ENCODE measurements at regions not wholly inside any gene's neighbourhood (a gene's known extent, or its start where the extent isn't known, plus 50 kb on each side); places are given as distances from the start of the nearest gene placed in this dataset.
A peak's percentile ranks its signal among the peaks of the same experiment; 100 is the strongest.
"Not testable (repeated sequence)": the region's sequence is repeated elsewhere in the genome, so short reads cannot be mapped to it uniquely, and the experiment has no call there.

DNA sequence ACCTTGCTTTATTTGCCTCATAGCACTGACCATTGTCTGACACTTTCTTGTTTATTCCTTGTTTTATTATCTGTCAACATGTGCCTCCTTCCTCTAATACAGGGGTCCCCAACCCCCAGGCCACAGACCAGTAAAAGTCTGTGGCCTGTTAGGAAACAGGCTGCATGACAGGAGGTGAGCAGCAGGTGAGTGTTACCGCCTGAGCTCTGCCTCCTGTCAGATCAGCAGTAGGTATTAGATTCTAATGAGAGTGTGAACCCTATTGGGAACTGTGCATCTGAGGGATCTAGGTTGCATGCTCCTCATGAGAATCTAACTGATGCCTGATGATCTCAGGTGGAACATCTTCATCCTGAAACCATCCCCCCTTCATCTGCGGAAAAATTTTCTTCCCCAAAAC is 228.0 kb downstream of the HINT1 start:
- DNase-seq = no peak

DNA sequence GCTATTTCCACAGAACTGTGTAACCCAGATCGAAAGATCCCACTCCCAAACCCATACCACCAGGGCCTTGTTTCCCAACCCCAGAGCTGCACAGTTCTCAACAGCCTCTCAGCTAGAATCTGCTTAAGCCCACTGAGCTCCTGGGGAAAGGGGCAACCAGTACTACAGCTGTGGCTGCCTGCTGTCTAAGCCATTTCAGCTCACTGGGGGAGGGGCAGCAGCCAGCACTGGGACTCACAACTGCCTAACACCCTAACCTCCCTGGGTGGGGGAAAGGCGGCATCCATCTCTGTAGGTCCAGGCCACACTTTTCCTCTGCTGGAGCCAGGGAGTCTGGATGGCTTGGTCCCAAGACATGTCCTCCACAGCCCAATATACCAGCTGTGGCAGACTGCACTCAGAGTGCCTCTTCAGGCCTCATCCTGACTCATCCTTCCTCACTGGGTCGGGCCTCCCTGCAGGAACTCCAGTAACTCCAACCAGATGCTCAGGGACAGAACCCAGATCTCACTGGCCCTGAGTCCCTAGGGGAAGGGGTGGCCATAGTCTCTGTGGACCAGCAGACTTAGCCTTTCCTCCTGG is 241.4 kb downstream of the HINT1 start:
- DNase-seq = no peak

DNA sequence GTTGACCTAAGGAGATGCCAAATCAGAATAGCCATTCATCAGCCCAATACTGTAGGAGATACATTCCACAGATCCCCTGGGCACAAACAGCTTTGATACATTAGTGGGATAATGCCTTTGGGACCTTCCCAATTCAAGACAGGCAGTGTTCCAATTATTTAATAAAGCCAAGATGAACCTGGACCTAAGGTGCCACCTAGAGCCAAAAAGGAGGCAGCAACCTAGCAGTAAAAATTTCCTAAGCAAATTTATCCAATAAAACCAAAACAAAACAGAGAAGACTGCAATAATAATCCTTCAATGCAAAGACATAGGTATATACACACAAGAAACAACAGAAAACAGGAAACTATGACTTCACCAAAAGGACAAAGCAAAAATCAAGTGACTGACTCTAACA is 253.0 kb downstream of the HINT1 start:
- no peak for DNase-seq

DNA sequence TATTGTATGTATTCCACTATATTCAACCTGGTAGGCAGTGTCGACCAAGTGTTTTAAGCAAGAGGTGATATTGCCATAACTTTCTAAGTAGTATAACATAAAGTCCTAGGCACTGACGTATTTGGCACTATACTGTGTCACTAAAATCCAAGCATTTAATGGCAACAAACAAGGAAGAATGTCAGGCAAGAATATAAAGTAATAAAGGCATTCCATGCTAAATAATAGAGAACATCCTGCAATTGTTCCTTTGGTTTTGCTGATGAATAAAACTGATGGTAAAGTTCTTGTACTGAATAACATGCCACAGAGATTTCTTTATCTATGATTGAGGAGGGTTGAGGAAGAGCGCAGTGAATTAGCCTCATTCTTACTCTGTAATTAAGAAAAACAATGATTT is 256.9 kb downstream of the HINT1 start:
- no peak for DNase-seq

DNA sequence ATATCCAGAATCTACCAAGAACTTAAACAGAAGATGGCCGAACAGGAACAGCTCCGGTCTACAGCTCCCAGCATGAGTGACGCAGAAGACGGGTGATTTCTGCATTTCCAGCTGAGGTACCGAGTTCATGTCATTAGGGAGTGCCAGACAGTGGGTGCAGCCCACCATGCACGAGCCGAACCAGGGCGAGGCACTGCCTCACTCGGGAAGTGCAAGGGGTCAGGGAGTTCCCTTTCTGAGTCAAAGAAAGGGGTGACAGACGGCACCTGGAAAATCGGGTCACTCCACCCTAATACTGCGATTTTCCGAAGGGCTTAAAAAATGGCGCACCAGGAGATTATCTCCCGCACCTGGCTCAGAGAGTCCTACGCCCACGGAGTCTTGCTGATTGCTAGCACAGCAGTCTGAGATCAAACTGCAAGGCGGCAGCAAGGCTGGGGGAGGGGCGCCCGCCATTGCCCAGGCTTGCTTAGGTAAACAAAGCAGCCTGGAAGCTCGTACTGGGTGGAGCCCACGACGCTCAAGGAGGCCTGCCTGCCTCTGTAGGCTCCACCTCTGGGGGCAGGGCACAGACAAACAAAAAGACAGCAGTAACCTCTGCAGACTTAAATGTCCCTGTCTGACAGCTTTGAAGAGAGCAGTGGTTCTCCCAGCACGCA is 267.4 kb downstream of the HINT1 start:
- peak; percentile 54 to 74 for DNase-seq

DNA sequence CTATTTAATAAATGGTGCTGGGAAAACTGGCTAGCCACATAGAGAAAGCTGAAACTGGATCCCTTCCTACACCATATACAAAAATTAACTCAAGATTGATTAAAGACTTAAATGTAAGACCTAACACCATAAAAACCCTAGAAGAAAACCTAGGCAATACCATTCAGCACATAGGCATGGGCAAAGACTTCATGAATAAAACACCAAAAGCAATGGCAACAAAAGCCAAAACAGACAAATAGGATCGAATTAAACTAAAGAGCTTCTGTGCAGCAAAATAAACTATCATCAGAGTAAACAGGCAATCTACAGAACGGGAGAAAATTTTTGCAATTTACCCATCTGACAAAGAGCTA is 267.9 kb downstream of the HINT1 start:
- not testable (repeated sequence) for DNase-seq

DNA sequence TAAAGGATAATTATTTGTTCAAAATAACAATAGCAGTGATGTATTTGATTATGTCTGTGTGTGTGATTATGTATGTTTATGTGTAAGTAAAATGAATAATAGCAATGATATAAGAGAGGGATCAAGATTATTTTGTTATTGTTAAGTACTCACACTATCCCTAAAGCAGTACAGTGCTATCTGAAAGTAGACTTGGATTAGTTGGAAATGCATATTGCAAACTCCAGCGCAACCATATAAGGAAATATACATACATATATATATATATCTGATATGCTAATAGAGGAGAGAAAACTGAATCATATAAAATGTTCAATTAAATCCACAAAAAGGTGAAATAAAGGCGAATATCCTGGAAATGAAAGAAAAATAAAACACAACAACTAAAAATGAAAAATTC is 268.4 kb downstream of the HINT1 start:
- no peak for DNase-seq

DNA sequence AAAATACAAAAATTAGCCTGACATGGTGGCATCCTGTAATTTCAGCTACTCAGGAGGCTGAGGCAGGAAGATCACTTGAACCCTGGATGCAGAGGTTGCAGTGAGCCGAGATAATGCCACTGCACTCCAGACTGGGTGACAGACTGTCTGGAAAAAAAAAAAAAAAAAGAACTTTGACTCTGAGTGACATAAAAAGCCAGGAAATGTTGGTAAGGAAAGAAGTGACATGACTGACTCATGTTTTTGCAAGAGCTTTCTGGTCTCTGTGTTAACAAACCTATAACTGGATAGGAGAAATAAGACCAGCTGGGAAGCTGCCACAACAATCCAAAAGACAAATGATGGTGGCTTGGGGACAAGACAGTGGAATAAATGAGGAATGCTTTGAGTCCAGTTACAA is 272.1 kb downstream of the HINT1 start:
- DNase-seq = no peak

DNA sequence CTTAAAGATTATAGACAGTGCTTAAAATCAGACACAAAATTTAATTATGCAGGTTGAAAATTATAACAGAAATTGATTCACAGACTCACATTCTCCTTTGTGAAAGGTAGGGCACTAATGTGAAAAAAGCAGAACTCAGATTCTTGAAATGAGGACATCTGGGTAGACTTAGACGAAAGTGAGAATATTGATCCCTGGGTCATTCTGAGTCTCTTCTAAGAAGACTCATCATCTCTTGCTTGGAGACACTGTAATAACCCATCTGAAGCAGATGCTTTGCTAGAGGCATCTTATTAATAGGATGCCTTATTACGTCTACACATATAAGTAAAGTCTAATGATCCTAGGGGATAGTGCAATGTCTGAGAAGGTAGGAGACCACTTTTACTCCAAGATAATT is 274.4 kb downstream of the HINT1 start:
- no peak for DNase-seq

DNA sequence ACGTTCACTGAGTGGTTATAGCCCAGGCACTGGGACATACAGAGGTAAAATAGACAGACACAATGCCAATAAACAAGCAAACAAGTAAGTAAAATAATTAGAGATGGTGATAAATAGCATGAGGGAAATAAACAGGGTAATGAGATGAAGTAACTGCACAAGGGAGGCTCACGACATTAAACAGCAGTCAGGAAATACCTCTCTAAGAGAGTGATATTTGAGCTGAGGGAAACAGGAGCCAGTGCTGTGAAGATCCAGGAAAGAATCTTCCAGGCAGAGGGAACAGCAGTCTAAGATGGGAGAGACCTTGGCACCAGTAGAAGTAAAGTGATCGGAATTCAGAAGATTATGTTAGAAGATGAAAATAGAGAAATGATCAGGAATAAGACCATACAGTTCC is 279.4 kb downstream of the HINT1 start:
- DNase-seq = no peak

DNA sequence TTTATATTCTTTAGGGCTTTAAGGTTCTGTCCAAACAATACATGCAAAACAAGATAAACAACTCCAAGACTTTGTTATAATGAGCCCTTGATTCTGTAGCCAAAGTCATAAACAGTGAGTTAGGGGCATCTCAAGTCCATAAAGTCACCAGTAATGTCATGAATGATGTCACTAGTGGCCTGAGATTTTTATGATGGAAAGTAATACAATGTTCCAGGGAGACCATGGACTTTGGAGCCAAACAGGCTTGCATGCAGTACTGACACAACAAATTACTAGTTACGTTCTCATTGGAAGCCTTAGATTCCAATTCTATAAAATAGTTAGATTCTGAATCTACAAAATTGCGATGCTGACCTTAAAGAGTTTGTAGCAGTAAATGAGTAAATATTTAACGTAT is 280.0 kb downstream of the HINT1 start:
- no peak for DNase-seq

DNA sequence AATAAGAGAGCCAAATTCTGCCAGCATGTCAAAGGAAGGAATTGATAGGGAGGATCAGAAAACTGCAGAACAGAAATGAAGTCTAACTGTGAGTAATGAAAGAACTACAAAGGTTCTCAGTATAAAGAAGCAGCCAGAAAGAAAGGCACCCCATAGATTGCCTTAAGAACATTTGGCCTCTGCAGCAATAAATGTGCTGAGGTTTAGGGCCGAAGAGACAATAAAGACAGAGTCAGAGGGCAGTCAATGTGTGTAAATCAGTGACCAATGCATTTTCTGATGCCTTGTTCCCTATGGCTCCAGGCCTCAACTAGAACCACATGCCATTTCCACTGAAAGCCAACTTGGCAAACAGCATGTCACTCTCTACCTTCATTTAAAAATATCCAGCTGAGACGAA is 281.0 kb downstream of the HINT1 start:
- DNase-seq = no peak

DNA sequence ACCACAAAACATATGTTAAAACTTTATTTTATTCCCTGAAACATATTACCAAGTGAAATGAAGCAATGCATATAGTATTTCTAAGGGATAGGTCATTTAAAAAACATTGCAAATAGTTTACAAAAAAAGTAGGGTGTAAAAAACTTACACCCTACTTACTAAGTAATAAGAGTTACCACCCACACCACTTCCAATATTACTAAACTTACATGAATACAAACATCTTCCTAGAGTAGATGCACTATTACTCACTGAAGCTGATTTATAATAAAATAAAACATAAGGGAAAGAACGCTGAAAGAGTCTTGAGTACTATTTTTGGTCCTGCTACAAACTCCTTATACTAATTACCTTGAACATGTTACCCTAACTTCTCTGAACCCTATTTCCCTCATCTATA is 289.4 kb downstream of the HINT1 start:
- no peak for DNase-seq

DNA sequence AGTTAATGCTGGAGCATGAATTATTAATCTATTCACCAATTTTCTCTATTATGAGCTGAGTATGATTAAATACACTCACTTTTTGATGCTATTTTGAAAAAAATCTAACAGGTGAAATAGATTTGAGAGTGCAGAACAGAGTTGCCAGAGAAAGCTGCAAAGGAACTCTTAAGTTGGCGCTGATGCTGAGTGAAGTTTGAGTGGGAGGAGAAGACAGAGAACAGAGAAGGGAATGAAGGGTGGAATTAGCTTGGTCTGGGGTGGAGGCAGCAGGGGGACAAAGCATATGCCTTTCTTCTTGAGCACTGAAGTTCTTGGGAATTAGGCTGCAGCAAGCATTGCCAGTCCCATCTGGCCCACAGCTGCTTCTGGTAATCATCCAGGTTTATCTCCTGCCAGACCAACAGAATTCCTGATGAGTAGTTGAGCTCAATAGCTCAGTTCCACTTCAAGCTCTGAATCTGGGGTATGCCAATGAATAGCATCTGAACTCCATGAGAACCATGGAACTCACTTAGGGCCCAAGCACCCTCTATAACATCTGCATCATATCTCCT is 290.1 kb downstream of the HINT1 start:
- DNase-seq = no peak

DNA sequence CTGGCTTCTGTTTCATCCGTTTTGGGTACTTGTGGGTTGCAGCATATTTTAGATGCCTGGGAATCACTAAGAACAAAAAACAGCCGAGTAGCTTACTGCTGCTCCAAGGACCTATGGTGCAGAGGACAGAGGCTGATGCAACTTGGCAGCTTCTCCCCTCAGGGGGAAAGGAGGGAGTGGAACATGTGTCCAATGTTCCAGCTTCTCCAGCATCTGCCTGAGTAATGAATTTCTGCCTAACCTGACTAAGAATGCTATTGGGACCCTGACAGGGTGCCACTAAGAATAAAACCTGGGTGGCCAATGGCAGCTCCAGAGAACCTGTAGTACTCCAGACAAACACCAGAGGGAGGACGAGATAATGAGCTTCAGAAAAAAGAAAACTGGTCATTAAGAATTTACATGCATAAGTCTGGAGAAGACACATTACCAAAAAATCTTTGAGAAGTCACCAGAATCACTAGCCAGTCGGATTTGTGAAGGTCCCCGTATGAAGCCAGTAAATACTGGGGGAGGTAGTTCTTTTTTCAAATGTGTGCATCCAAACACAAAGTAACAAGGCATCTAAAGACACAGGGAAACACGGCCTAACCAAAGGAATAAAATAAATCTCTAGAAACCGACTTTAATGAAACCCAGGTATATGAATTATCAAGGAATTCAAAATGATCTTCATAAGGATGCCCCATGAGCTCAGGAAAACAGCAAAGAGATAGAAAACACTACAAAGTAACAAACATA is 293.5 kb downstream of the HINT1 start:
- no peak for DNase-seq

DNA sequence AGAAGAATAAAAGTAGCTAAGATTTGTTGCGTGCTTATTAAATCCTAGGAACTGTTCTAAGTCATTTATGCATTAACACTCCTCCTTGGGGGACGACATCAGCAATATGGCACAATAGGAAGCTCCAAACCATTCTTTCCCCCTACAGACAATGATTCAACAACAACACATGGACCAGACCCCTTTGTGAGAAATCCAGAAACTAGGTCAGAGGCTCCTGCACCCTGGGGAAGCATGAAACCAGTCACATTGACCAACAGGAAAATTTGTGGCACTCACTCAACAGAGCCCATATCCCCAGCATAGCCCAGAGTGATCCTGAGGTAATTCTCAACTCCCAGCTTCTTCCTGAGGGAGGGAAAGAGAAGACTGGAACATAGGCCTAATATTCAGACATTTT is 294.4 kb downstream of the HINT1 start:
- no peak for DNase-seq

DNA sequence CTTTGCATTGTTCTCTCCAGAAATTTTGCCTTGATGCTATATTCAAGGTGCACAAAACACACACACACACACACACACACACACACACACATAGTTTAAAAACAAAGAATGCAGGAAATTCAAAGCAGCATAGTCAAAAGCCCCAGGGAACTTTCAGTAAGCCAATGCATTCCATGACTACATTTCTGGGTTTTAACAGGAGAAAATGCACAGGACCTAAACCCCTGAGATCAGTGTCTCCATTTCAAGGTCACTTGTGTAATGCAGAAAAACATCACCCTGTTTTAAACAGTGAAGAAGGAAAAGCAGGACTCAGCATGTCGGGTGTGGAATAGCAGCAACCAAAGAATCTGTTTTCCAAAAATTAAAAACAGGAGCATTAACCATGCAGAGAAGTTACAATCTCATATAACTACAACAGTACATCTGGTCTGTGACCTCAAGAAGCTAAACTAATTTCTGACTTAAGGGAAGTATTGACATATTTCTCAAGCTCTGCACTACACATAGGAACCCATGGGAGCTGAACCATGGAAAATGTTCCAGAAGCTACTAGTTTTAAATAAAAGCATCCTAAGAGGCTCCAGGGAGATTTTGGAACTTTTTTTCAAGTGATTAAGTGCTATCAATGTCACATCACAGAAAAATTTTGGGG is 296.7 kb downstream of the HINT1 start:
- no peak for DNase-seq

DNA sequence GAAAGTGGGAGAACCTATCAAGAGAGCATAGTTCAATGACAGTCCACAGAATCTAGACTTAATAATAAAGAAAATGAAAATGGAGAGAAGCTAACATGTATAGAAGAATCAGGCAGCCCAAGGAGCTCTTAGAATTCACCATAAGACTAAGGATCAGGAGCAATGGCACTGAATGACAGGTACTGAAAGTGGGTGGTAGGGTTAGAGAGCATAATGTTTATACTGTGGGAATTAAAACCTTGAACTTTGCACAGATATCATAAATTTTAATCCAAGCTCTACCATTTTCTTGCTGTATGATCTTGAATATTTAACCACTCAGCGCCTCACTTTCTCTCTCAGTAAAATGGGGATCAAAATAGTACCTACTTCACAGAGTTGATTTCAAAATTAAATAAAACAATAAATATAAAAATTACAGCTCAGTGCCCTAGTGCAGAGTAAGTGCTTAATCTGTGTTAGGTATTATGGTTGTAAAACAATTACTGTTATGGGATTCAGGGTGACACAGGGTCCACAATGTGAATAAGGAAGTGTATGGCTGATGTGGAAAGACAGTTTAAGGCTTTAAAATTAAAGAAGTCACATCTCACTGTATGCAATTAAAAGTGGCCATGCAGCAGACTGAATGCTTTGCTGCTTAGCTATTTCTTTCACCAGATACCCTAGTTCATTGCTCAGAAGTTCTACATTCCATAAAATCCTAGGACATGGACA is 319.8 kb downstream of the HINT1 start:
- DNase-seq = no peak

DNA sequence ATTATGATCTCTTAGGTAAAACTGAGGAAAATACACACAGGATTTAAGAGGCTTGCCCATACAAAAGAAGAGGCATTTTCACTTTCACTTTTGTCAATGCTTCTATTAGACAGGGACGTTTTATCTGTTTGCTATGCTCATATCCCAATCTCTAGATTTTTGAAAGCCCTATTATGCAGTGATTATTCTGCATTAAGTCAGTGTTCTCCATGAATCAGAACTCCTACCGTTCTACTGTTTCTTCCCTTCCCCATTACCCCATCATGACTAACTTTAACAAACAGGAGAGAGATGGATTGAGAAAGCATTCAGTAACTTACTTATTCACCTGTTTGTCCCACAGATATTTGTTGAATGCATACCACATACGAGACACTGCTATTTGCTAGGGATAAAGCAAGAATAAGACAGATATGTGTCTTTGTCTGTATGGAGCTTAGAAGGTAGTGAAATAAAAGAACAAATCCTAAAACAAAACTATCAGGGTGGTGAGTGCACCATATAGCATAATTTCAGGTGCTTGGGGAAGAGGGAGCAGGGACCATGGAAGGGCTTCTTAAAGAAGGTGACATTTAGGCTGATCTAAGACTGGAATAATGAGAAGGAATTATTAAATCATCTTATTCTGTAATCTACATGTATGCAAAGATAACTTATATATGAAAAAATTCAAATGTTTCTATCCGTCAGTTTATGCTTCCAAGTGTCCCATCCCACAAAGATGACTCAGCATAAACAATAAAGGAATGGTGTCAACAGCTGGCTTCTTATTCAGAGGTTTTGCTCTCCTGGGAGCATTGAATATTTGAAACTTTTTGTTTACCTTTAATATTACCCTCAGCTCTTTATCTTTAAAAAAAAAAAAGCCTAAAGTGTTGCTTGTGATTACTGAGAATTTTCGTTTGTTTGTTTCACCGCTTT is 328.1 kb downstream of the HINT1 start:
- no peak for DNase-seq

DNA sequence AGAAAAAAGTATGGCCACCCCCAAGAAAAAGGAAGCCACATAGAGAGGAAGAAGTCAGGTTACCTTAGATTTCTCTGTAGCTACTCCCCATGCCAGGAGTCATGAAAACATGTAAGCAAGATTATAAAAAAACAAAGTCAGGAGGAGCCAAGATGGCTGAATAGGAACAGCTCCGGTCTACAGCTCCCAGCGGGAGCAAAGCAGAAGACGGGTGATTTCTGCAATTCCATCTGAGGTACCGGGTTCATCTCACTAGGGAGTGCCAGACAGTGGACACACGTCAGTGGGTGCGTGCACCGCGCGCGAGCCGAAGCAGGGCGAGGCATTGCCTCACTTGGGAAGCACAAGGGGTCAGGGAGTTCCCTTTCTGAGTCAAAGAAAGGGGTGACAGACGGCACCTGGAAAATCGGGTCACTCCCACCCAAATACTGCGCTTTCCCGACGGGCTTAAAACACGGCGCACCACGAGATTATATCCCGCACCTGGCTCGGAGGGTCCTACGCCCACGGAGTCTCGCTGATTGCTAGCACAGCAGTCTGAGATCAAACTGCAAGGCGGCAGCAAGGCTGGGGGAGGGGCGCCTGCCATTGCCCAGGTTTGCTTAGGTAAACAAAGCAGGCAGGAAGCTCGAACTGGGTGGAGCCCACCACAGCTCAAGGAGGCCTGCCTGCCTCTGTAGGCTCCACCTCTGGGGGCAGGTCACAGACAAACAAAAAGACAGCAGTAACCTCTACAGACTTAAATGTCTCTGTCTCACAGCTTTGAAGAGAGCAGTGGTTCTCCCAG is 347.3 kb downstream of the HINT1 start:
- DNase-seq = not testable (repeated sequence)

DNA sequence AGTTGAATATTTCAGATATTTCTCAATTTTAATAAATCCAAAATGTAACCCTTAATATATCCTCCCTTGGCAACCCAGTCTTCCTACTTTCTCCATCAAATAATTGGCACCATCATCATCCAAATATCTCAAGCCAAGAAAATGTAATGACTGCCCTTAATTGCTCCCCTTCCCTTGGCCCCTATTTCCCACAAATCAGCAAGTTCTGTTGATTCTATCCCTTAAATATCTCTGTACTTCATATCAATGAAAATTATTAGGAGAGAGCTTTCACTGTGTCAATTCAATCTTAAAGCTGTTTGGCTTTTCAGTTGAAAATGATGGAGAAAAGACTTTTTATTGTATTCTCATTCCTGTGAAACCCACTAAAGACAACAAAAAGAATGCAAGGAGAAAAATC is 349.8 kb downstream of the HINT1 start:
- DNase-seq = no peak
